ENCODE measurements at regions not wholly inside any gene's neighbourhood (a gene's known extent, or its start where the extent isn't known, plus 50 kb on each side); places are given as distances from the start of the nearest gene placed in this dataset.

- in situ Hi-C loops (cut with HindIII; ENCODE audit: extremely low pct_ligation_motif_present, low pct_unique_long_range_greater_than_20kb), result no loop called here
- CTCF ChIA-PET (ENCODE audit: low intra/inter-chr PET ratio, low total read pairs), result no interaction called here
- no peak for ATAC-seq
These were observed 98.3 kb upstream of the SLC2A1 start for GRCh38 chr1:43056981-43057391.

More at GRCh38 chr1:43056981-43057391, 98.3 kb upstream of the SLC2A1 start:
- 72% methylated on average over 4 of the region's 4 CpGs for WGBS (ENCODE audit: low lambda C conversion rate)
- Histone ChIP-seq H3K27ac (ENCODE audit: extremely low read length, insufficient read depth, low read length) (no peak overlapping the region), H3K27me3 (ENCODE audit: control insufficient read depth in 1 of 2, insufficient read depth in 2 of 2, low read length in 2 of 2) (no peaks in the 10 kb centered on the region), H3K9ac (ENCODE audit: insufficient read depth, low read depth, low read length) (no peak overlapping the region), H3K4me2 (ENCODE audit: low read depth, low read length) (no peak overlapping the region), H3K79me2 (ENCODE audit: insufficient read depth, low read length) (no peaks in the 10 kb centered on the region), H2AFZ (ENCODE audit: low read length) (no peak overlapping the region), H3K9me3 (ENCODE audit: low read length) (no peaks in the 10 kb centered on the region), H3K4me3 (replicated peaks in 1 of 3; ENCODE audit: insufficient read depth in 1 of 3, low read depth in 2 of 3, low read length in 3 of 3) (no peak overlapping the region), H3K36me3 (replicated peaks in 1 of 2; ENCODE audit: control insufficient read depth in 1 of 2, insufficient read depth in 2 of 2, low read length in 2 of 2) (no peaks in the 10 kb centered on the region), H3K4me1 (ENCODE audit: insufficient read depth, low read length) (peaks cover 67% of the 10 kb centered on the region), H4K20me1 (ENCODE audit: insufficient read depth, low read length) (no peaks in the 10 kb centered on the region)
- FAIRE-seq (no peak), DNase-seq (ENCODE audit: low spot score) (no peak)
- TF ChIP-seq ETS1 (CRISPR knock-in tag; IDR thresholded peaks at IDR 0.05) (no peak), ZMAT3 (CRISPR knock-in tag; conservative IDR thresholded peaks at IDR 0.05) (no peak), ZSCAN20 (CRISPR knock-in tag; IDR thresholded peaks at IDR 0.05; ENCODE audit: borderline replicate concordance) (no peak), REL (CRISPR knock-in tag; conservative IDR thresholded peaks at IDR 0.05) (no peak), GABPB1 (CRISPR knock-in tag; IDR thresholded peaks at IDR 0.05) (no peak), HMGXB4 (CRISPR knock-in tag; IDR thresholded peaks at IDR 0.05; ENCODE audit: borderline replicate concordance in 1 of 2, low read depth in 1 of 2) (no peak), PAXIP1 (CRISPR knock-in tag; conservative IDR thresholded peaks at IDR 0.05) (no peak), BCL6 (CRISPR knock-in tag; IDR thresholded peaks at IDR 0.05) (no peak), ZNF713 (CRISPR knock-in tag; IDR thresholded peaks at IDR 0.05) (no peak), ZNF773 (CRISPR knock-in tag; IDR thresholded peaks at IDR 0.05; ENCODE audit: borderline replicate concordance) (no peak), JUND (CRISPR knock-in tag; IDR thresholded peaks at IDR 0.05) (no peak), ETV5 (CRISPR knock-in tag; IDR thresholded peaks at IDR 0.05; ENCODE audit: borderline replicate concordance) (no peak)
- TF ChIP-seq, protein P1, sequence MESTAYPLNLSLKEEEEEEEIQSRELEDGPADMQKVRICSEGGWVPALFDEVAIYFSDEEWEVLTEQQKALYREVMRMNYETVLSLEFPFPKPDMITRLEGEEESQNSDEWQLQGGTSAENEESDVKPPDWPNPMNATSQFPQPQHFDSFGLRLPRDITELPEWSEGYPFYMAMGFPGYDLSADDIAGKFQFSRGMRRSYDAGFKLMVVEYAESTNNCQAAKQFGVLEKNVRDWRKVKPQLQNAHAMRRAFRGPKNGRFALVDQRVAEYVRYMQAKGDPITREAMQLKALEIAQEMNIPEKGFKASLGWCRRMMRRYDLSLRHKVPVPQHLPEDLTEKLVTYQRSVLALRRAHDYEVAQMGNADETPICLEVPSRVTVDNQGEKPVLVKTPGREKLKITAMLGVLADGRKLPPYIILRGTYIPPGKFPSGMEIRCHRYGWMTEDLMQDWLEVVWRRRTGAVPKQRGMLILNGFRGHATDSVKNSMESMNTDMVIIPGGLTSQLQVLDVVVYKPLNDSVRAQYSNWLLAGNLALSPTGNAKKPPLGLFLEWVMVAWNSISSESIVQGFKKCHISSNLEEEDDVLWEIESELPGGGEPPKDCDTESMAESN (CRISPR knock-in tag; conservative IDR thresholded peaks at IDR 0.05), result no peak
- intact Hi-C loops (cut with micrococcal nuclease; ENCODE audit: unreplicated experiment), result no loop called here
- no TSS peak for BruUV-seq (replicated peaks)
- POLR2A ChIA-PET, result no interaction called here

All from HepG2 (cell line).